ENCODE measurements at regions not wholly inside any gene's neighbourhood (a gene's known extent, or its start where the extent isn't known, plus 50 kb on each side); places are given as distances from the start of the nearest gene placed in this dataset.

GRCh38 chr16:13314633-13315032, 413.2 kb downstream of the SHISA9 start:
- intact Hi-C loops (cut with micrococcal nuclease) (no loop called here), dilution Hi-C loops (cut with HindIII; ENCODE audit: low sequenced_read_pairs, unreplicated experiment) (no loop called here), in situ Hi-C loops (cut with MboI; ENCODE audit: low sequenced_read_pairs) (no loop called here)
- ChIA-PET CTCF (no interaction called here), POLR2A (ENCODE audit: unreplicated experiment) (no interaction called here)
- BruUV-seq (replicated peaks) = no TSS peak
- no peak overlapping the region for H2AK5ac ChIP-seq (ENCODE audit: low read depth, low read length)
- H3K14ac ChIP-seq (replicated peaks; ENCODE audit: low read depth, low read length) = no peak overlapping the region
- H4K8ac ChIP-seq (ENCODE audit: low read depth in 2 of 2, low read length in 2 of 2) = no peak overlapping the region
- no peak overlapping the region for H3K4me2 ChIP-seq (ENCODE audit: low read depth, low read length)
- no peaks in the 10 kb centered on the region for H4K20me1 ChIP-seq (ENCODE audit: insufficient read depth, low read length)
- H3K9me1 ChIP-seq (ENCODE audit: insufficient read depth, low read length) = no peaks in the 10 kb centered on the region
- no peak overlapping the region for H2AK9ac ChIP-seq (replicated peaks; ENCODE audit: low read depth, low read length, poor library complexity)
- no peak overlapping the region for H2BK20ac ChIP-seq (ENCODE audit: low read depth, low read length)
- no peaks in the 10 kb centered on the region for H3K4me1 ChIP-seq (ENCODE audit: control insufficient read depth, insufficient read depth, low read length)
- no peak overlapping the region for H4K91ac ChIP-seq (ENCODE audit: insufficient read depth, low read depth, low read length)
- no peak for DNase-seq
- no peak overlapping the region for H3K18ac ChIP-seq (ENCODE audit: low read depth, low read length)
- no peak for ATAC-seq (ENCODE audit: low read depth)
- H3K56ac ChIP-seq (ENCODE audit: extremely low read depth, insufficient read depth, low read length) = no peak overlapping the region
- no peaks in the 10 kb centered on the region for H3K36me3 ChIP-seq (ENCODE audit: control insufficient read depth, insufficient read depth, low read length)
- H3K23ac ChIP-seq (ENCODE audit: low read depth, low read length) = no peak overlapping the region
- no peak overlapping the region for H2BK120ac ChIP-seq (ENCODE audit: low read depth, low read length)
- H3K79me1 ChIP-seq (ENCODE audit: low read depth in 1 of 2, low read length in 2 of 2) = no peaks in the 10 kb centered on the region
- no peak overlapping the region for H3K9ac ChIP-seq (ENCODE audit: low read depth, low read length)
- WGBS, 2 experiments (ENCODE audit: extremely low coverage in 2 of 2, insufficient read length in 1 of 2) = no CpG with 5 or more reads among the region's 2 CpGs
- no peak overlapping the region for H4K5ac ChIP-seq (ENCODE audit: low read depth, low read length)
- H3K27ac ChIP-seq (ENCODE audit: insufficient read depth, low read length) = no peak overlapping the region
- H3K4ac ChIP-seq (ENCODE audit: low read depth, low read length) = no peak overlapping the region
- no peak overlapping the region for H2AFZ ChIP-seq (replicated peaks; ENCODE audit: low read length, poor library complexity)
- H3K9me3 ChIP-seq (ENCODE audit: control insufficient read depth, insufficient read depth, low read length) = peaks cover 14% of the 10 kb centered on the region; the same call in 1 of the 2 replicates
- H2BK5ac ChIP-seq (ENCODE audit: low read depth, low read length, poor library complexity, severe bottlenecking) = no peak overlapping the region
- no peak overlapping the region for H2BK15ac ChIP-seq (ENCODE audit: low read depth, low read length)
- H3K27me3 ChIP-seq (ENCODE audit: control insufficient read depth, insufficient read depth, low read length) = no peaks in the 10 kb centered on the region
- no peak for TF ChIP-seq CEBPB (IDR thresholded peaks at IDR 0.05; ENCODE audit: low read depth, low read length)
- no peak for TF ChIP-seq NFE2L2 (IDR thresholded peaks at IDR 0.05; ENCODE audit: low read depth, low read length)
- no peak for TF ChIP-seq USF2 (IDR thresholded peaks at IDR 0.05; ENCODE audit: low read depth, low read length)
- no peak for TF ChIP-seq SMC3 (IDR thresholded peaks at IDR 0.05; ENCODE audit: low read depth, low read length)
- TF ChIP-seq RFX5 (IDR thresholded peaks at IDR 0.05; ENCODE audit: low read depth, low read length) = no peak
- TF ChIP-seq POLR2A (IDR thresholded peaks at IDR 0.05; ENCODE audit: low read depth, low read length) = no peak
- TF ChIP-seq BHLHE40 (IDR thresholded peaks at IDR 0.05; ENCODE audit: low read depth, low read length) = no peak
- TF ChIP-seq RAD21 (IDR thresholded peaks at IDR 0.05; ENCODE audit: low read length) = no peak
- TF ChIP-seq FOS (IDR thresholded peaks at IDR 0.05; ENCODE audit: low read depth, low read length) = no peak
- no peak for TF ChIP-seq CHD1 (IDR thresholded peaks at IDR 0.05; ENCODE audit: low read depth, low read length)
- TF ChIP-seq ELK1 (IDR thresholded peaks at IDR 0.05; ENCODE audit: borderline replicate concordance, low read depth, low read length) = no peak
- no peak for TF ChIP-seq RCOR1 (IDR thresholded peaks at IDR 0.05; ENCODE audit: insufficient replicate concordance, low read length)
- no peak overlapping the region for H3K4me3 ChIP-seq (ENCODE audit: insufficient read depth, low read depth, low read length)

Data from IMR-90 (cell line).